Esophagus muscularis mucosa (tissue), 3 donors: ENCODE measurements at regions not wholly inside any gene's neighbourhood (a gene's known extent, or its start where the extent isn't known, plus 50 kb on each side); places are given as distances from the start of the nearest gene placed in this dataset.

ENCODE experiments used
- CTCF ChIP-seq, 3 experiments: fragments of 200-600 bp in 2 of 3; fragments of 450-650 bp in 1 of 3; sonication (generic) in 2 of 3; IDR thresholded peaks; one replicate each; pipeline ENCODE4 v1.5.1; 2017 to 2019; ENCODE audit warnings: antibody characterized with exemption in 3 of 3, mild to moderate bottlenecking in 2 of 3, moderate library complexity in 1 of 3
- POLR2AphosphoS5 ChIP-seq, 2 donors: sonication (generic); formaldehyde crosslinking; IDR thresholded peaks; one replicate each; pipeline ENCODE4 v1.6.1; 2017; ENCODE audit warnings: antibody characterized with exemption in 2 of 2

- TF ChIP-seq CTCF (IDR thresholded peaks at IDR 0.05) (peak; percentile 22 to 55 (median 53)), POLR2AphosphoS5 (IDR thresholded peaks at IDR 0.05) (no peak)
Observed at GRCh38 chrX:27336466-27337091, 126.6 kb downstream of the PPP4R3C start.
